GM11168 (cell line): ENCODE measurements at regions not wholly inside any gene's neighbourhood (a gene's known extent, or its start where the extent isn't known, plus 50 kb on each side); places are given as distances from the start of the nearest gene placed in this dataset.
"Not testable (repeated sequence)": the region's sequence is repeated elsewhere in the genome, so short reads cannot be mapped to it uniquely, and the experiment has no call there.

Source experiments
- in situ Hi-C: fragments of 300-500 bp; cut with MboI; formaldehyde crosslinking; loops from one replicate; pipeline ENCODE4 v1.12.0; 2022; ENCODE audit warnings: low sequenced_read_pairs; ENCODE audit not compliant: unreplicated experiment

DNA sequence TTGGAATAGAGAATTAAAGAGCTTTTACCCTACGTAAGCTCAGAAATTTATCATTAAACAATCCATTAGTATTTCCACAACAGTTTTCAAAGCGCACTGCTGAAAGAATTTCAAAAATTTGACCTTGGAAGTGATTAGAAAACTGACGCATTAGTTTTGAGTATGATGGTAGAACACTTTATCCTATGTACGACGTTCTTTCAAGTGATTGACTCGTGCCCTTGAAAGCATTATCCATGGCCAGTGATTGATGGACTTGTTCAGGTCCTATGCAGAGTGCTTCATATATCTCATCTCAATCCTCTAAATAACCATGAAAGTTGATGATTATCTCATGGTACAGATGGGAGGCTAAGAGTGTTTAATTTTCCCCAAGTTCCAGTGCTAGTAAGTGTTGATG, 697.2 kb downstream of the USP25 start:
- in situ Hi-C loops, result no loop called here

DNA sequence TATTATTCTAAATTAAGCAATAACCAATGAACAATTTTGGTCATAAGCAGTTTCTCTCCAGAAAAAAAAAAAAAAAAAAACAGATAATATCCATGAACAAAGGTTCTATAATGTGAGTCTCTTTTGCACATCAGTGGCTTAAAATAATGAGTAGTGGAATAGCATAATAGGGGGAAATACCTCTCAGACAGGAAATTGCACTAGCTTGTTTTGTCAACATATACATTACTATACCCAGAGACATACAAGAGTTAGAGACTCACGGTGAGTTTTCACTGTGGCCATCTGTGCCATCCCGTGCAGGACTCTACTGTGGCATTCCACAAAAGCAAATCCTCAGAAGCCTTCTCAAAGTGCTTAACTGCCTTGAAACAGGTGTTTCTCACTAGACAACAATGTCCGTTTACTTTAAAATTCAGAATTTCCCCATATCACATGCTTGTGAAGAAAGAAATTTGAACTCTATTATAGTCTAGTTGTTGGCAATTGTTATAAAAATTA, 697.9 kb downstream of the USP25 start:
- in situ Hi-C loops, result no loop called here

DNA sequence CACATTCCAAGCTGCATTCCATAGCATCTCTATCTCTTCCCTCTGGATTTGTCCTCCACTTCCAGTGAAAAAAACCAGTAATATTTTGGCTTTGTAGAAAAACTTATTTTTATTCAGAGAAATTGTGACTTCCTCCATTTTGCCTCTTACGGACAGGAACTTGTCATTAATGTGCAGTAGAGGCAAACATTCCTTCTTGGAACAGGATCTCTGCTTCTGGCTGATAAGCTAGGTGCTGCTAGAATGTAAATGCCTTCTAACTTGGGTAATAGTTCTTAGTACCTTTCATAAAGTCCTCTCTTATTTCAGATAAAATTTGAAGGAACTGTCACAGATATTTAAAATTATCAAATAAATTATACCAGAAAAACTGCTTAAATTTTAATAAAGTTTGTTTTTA, 707.8 kb downstream of the USP25 start:
- in situ Hi-C loops, result no loop called here

DNA sequence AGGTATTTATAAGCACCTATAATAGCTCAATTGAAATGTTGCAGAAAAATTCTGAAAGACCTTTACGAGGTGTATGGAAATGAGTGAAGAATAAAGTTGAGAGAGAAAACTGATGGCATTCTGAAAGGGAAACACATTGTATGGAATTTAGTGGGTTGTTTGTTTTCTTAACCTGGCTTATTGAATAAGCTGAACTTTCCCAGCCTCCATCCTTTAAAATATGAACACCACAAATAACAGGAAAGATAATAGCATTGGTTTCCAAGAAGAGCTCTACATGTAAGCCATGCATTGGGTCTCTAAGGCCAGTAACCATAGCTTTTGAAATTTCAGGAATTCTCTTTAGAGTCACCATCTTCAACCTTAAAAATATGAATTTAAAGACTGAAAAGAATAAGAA, 709.0 kb downstream of the USP25 start:
- in situ Hi-C loops, result no loop called here

DNA sequence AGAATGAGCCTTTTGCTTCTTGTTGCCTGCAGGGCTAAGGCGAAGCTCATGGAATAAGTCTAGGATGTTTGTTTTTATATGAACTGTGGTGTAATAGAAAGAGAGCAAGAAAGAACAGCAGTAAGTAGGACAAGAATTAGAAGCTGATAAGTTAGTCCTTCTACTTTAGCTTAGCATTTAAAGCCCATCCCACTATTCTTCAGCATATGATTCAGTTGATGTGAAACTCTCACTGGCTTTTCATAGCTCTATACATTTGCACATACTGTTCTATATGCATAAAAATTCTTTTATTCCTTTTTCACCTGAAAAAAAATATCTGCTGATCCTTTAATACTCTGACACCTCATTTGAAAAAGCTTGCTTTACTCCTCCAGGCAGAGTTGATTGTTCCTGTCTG, 712.0 kb downstream of the USP25 start:
- in situ Hi-C loops, result no loop called here

DNA sequence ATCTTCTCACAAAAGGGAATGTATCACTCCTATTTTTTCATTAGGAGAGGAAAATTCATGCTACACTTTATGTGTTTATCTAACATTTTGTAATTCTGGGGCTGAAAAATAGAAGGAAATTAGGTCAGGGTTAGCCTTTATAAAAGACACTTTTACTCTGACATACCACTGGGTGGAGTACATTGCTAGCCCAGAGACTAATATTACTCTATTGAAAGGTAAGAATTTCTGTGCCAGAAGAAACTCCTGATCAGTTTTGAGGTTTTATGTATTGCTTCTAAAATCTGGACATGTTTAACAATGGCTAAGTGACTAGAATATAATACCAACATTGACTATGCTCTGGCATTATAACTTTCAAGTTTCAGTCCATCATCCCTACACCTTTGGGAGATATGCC, 724.6 kb downstream of the USP25 start:
- in situ Hi-C loops, result no loop called here

DNA sequence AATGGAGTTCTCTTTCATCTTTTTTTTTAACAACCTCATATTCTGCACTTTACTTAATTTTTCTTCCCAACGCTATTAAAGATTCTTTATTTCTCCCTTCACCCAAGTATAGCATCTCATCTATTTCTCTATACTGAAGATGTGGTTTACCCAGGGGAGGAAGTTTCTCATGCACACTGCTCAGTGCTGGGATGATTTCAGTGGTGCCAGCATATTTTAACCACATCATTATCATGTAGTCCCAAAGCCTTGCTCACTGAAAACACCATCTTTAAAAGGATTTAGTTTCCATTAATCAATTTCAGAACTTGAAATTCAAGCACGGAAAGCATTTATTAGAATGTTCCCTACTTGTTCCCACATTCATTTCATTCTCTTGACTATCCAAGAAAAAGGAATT, 725.7 kb downstream of the USP25 start:
- in situ Hi-C loops, result no loop called here

DNA sequence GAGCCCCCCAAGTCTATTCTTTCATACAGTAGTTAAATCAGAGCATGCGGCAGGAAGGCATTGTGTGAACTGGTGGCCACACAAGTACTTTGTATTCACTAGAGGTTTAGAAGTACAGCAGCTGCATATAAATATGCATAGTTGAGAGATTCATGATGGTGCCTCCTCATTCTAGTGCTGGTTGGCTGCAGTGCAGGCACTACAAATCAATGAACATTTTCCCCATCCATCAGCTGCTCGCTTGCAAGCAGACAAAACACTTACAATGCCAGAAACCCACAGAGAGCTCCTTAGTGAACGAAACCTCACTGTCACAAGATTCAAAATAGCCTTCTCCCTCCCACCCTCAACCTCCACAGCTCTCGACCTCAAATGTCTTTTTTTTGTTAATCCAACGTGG, 726.2 kb downstream of the USP25 start:
- in situ Hi-C loops, result no loop called here

DNA sequence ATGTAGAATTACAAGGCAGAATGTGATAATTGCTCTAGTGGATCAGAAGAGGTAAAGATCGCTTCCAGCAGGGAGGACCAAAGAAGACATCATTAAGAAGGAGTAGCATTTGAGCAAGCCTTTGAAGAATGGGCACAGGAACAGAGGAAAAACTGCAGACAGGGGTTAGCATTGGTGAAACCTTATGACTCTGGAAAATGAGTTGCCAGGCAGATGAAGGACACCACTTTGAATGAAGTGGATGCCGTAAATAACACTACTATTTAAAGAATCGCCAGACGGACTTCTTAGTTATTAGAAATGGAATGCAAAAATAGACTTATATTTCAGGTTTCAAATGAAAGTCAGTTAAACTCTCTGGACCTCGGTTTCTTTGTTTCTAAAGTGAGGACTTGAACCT, 727.7 kb downstream of the USP25 start:
- in situ Hi-C loops, result no loop called here

DNA sequence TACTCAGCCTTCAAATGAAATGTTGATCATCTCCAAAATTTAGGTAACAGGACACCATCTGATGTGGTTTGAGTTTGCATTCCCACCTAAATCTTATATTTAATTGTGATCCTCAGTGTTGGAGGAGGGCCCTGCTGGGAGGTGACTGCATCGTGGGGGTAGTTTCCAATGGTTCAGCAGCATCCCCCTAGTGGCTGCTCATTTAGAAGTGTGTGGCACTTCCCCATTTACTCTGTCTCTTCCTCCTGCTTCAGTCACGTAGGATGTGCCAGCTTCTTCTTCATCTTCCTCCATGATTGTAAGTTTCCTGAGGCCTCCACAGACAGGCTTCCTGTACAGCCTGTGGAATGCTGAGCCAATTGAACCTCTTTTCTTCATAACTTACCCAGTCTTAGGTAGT, 731.2 kb downstream of the USP25 start:
- in situ Hi-C loops, result no loop called here

DNA sequence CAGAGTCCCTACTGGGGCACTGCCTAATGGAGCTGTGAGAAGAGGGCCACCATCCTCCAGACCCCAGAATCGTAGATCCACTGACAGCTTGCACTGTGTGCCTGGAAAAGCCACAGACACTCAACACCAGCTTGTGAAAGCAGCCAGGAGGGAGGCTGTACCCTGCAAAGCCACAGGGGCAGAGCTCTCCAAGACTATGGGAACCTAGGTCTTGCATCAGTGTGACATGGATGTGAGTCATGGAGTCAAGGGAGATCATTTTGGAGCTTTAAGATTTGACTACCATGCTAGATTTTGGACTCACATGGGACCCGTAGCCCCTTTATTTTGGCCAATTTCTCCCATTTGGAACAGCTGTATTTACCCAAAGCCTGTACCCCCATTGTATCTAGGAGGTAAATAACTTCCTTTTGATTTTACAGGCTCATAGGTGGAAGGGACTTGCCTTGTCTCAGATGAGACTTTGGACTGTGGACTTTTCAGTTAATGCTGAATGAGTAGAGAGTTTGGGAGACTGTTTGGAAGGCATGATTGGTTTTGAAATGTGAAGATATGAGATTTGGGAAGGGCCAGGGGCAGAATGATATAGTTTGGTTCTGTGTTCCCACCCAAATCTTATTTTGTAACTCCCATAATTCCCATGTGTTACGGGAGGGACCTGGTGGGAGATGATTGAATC, 734.6 kb downstream of the USP25 start:
- in situ Hi-C loops, result not testable (repeated sequence)

DNA sequence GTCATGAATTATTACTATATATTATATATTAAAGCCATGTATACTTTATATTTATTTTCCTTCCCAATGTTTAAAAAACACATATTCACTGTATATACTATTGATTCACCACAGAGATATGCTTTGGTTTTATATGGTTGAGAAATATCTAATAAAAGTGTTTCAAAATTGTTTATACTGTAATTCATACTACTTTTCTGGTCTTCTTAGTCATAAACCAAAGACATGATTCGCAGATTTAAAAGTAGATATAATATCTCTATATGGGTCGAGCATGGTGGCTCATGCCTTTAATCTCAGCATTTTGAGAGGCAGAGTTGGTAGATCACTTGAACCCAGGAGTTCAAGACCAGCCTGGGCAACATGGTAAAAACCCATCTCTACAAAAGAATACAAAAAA, 738.4 kb downstream of the USP25 start:
- in situ Hi-C loops, result no loop called here

DNA sequence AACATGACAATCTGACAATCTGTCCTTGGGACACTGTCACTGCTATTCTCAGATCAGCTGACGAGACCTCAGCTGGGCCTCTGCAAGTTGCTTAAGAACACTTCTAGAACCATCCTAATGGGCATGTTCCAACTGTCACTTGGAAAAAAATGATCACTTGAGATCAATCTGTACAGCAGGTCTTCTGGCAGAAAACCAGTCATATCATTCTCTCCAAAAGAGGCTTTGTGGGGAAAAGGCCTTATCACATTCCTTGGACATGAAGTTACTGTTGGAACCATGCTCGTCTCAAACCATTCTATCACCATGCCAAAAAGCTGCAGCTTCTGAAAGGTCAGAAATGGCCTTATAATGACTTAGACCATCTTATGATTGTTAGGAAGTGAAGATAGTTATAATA, 744.2 kb downstream of the USP25 start:
- in situ Hi-C loops, result no loop called here

DNA sequence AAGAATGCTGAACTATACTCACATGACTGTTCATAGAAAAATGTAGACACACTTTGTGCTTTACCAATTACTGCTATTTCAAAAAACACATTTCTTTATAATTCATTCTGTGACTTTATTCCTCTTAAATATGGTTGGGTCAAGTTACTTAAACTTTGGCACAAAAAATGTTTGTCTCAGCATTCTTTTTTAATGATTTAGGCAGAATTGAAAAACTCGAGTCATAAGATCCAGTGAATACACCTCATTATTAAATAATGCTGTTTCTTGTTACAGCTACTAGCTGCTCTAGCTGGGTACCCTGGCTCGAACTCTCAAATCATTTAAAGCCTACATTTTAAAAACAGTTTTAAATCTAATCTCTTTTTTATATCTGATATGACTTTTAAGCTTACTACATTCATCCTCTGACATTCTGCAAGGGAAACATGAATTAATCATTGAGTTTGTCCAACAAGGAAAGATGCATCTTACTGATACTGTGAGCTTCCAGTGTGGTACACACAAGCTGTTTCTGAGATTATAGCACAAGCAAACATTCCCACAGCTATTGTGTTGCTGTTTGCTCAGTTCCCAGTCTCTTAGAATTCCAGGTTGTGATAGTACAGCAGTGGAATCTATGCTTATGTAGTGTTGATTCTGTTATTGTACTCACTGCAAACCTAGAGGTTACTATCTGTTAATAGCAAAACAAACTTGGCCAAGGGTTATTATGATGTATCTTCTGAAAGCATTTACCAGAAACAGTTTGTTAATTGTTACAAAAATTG, 746.5 kb downstream of the USP25 start:
- in situ Hi-C loops, result no loop called here

DNA sequence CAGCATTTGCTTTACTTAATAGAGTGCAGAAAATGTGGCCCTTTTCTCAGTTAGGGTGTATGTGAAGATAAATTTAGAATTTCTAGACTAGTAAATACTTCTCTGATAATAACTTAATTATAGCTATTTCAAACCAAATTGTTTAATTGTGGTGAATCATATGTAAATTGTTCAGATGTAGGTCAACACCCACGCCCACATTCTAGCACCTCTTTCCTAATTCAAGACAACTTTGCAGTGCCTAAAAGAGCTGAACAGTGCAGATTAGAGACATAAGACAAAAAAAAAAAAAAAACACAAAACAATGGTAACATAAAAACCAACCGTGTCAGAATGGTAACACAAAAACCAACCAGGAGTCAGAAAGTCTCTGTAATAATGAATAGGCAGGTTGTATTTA, 758.3 kb downstream of the USP25 start:
- in situ Hi-C loops, result no loop called here

DNA sequence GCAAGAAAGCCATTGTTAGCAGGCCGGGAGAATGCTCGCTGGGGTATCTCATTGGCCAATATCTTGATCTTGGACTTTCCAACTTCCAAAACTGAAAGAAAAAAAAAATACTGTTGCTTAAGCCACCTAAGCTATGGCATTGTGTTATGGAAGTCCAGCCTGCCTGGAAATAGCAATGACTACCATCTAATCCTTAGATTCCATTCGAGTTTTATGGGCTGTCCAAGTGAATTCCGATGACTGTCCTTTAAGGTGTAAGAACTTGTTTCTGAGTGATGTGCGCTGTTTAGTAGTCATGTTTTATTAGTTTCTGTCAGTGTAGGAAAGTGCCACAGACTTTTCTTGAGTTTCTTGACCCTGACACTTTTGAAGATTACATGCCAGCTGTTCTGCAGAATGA, 762.6 kb downstream of the USP25 start:
- in situ Hi-C loops, result no loop called here

DNA sequence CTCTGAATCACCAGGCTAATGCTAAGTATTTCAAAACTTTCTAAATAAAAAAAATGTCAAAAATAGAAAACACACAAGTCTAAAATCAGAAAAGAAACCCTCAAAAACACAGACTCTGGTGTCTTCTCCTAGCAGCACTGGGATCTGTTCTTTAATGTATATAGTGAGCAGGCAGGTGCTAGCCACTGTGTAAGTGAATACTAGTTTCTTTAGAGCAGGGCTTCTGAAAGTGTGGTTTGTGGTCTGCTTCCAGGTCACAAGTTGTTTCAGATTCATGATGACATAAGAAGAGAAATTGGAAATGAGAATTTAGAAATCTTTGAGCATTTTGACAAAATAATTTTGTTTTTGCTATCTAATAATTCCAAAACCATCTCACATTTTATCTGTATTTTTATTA, 763.1 kb downstream of the USP25 start:
- in situ Hi-C loops, result no loop called here

DNA sequence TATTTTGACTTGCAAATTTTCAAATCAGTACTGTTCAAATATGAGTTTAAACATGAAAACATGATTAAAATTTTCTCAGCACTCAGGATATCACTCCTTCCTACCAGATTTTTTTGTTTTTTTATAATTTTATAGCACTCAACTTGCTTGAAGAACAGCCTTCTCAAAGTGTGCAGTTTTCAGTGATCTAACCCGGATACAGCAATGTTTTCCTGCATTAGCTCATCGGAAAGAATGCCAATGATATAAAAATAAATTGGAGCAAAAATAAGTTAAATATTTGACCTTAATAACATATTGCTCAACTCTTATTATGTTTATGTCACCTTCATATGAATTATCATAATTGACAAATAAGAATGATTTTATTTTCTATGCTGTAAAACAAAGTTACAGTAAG, 766.8 kb downstream of the USP25 start:
- in situ Hi-C loops, result no loop called here

DNA sequence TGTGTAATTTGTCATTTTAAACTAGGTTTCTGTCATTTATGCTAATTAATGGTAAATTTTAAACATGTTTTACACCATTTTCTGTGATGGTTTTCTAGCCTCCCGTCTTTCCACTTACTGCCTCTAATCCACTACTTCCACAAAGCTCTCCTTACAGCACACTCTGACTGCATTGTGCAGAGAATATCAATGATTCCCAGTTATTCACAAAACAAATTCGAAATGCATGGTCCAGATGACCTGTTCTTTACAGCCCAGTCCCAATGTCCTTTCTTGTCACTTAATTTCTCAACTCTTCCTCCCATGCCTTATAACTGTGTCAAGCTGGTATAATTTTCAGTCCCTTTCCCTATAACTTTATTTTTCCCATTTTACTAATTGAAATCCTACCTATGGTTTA, 770.5 kb downstream of the USP25 start:
- in situ Hi-C loops, result no loop called here

DNA sequence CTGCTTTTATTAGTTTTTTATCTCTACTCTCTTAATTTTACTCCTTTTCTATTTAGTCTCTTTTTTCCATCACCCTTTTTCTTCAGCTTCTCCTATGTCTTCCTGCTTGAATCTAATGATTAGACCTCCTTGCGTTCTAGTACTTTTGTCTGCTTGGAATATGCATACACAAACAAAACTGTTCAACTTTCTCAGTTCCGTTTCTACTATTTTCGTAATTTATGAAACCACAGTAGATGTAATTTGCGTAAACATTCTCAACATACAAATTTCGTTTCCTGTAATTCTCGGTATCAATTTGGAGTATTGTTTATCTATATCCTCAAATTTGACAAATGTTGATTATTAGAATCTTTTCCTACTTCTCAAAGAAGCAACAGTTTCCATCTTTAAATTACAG, 772.5 kb downstream of the USP25 start:
- in situ Hi-C loops, result no loop called here

DNA sequence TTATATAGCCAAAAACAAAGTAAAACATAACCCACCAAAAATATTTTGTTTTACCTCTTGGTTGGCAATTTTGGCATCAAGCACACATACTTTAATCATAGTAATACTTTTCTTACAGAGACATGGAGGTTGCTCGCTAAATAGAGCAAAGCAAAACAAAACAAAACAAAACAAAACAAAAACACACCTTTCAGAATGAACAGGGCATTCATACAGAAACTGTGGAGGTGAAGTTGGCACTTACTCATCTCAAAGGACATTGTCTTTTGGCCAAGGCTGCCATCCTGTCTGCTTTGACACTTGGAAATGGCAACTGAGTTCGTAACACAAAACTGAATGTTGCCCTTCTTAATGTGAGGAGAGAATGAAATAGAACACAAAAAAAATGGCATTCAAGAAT, 773.1 kb downstream of the USP25 start:
- in situ Hi-C loops, result no loop called here

DNA sequence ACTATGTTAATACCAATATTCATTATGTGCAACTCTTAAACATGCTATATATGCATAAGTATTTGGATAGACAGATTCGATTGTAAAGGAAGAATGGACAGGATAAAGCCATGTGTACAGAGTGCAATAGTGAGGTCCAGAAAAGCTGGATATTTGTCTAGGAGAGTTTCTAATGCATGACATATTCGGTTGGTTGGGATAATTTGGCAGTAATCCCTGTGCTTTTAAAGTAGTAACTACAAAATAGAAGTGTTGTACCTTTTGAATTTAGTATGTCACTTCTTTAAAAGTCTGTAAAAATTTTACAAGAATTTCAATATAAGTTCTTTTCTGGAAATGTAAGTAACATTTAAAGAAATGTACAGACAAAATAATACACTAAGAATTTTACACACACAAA, 774.5 kb downstream of the USP25 start:
- in situ Hi-C loops, result no loop called here
